ENCODE measurements at regions not wholly inside any gene's neighbourhood (a gene's known extent, or its start where the extent isn't known, plus 50 kb on each side); places are given as distances from the start of the nearest gene placed in this dataset.

DNA sequence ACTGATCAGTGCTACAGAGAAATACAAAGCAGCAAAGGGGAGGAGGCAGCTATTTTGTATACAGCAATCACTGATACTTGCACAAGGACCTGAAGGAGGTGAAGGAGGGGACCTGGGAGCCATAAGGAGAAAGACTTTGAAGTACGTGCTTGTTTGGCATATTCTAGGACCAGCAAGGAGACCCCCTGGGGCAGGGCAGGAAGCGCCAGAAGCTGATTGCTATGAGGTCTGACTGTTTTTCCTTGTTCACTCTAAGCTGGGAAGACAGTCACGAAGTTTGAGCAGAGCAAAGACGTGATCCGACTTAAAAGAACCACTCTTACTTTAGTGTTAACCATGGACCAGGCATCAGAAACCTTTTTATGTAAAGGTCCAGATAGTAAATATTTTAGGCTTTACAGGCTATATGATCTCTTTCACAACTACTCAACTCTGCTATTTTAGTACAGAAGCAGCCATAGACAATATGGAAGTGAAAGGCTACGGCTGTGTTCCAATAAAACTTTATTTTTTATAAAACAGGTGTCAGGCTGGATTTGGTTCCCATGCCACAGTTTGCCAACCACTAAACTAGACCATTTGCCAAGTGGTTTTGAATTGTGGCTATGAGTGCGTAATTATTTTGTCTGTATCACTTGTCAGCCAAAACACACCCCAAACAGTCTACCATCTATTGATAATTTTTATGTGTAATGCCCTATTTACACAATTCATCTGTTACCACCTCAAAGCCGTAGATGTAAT is 217.9 kb downstream of the PRL start:
- TF ChIP-seq, protein P1, sequence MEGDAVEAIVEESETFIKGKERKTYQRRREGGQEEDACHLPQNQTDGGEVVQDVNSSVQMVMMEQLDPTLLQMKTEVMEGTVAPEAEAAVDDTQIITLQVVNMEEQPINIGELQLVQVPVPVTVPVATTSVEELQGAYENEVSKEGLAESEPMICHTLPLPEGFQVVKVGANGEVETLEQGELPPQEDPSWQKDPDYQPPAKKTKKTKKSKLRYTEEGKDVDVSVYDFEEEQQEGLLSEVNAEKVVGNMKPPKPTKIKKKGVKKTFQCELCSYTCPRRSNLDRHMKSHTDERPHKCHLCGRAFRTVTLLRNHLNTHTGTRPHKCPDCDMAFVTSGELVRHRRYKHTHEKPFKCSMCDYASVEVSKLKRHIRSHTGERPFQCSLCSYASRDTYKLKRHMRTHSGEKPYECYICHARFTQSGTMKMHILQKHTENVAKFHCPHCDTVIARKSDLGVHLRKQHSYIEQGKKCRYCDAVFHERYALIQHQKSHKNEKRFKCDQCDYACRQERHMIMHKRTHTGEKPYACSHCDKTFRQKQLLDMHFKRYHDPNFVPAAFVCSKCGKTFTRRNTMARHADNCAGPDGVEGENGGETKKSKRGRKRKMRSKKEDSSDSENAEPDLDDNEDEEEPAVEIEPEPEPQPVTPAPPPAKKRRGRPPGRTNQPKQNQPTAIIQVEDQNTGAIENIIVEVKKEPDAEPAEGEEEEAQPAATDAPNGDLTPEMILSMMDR (optimal IDR thresholded peaks at IDR 0.05 in 1 of 3, IDR thresholded peaks at IDR 0.05 in 1 of 3, conservative IDR thresholded peaks at IDR 0.05 in 1 of 3; ENCODE audit: extremely low read depth in 1 of 3, insufficient read depth in 2 of 3, low read length in 3 of 3), result no peak
- no peak for TF ChIP-seq EZH2 (IDR thresholded peaks at IDR 0.05; ENCODE audit: low read length)

Data from keratinocyte (primary cell).